Myocyte (in vitro differentiated cells): ENCODE measurements at regions not wholly inside any gene's neighbourhood (a gene's known extent, or its start where the extent isn't known, plus 50 kb on each side); places are given as distances from the start of the nearest gene placed in this dataset.

ENCODE experiments used
- DNase-seq: peaks from one replicate; pipeline ENCODE4 v3.0.0-alpha.2; 2012; ENCODE audit warnings: low read depth

DNA sequence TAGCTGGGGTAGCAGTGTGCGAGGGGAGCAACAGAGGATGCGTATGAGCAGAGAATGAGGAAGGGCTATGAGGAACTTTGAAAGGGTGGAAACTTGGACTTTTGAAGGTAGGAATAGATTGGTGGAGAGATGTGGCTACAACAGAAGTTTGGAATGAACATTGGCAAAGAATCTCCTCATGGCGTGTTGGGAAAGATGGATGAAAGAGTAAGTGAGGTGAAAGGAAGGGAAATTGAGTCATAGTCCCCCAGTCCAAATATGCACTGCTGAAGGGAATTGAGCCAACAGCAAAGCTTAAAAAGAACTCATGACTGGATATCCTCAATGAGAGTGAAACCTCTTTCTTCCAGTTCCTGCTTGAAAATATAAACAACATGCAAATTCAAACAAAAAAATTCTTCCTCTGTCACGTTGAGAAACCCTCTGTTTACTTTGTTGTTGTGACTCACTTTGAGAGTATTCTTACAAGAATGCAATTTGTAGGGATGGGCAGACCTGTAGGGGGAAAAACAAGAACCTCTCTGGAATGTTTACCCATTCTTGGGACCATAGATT lies 313.2 kb upstream of the KCNJ16 start:
- peak; percentile 54 for DNase-seq

DNA sequence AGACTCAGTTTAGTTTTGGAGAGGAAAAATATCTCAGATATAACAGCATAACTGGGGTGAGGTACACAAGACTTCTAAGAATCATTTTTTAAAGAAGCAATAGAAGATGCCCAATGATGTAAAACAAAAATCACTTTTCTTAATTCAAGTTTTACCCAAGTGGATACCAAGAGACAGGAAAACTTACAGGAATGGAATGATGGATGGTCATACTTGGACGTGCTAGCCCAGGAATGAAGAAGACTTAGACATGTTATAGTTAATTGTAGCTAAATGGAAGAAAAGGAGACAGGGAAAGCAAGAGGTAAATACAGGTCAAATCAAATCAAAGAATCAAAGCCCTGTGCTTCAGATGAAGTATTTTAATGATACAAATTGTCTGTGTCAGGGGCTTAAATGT lies 312.7 kb upstream of the KCNJ16 start:
- no peak for DNase-seq

GRCh38 chr17:69762766-69763165 lies 312.3 kb upstream of the KCNJ16 start:
- DNase-seq: no peak

DNA sequence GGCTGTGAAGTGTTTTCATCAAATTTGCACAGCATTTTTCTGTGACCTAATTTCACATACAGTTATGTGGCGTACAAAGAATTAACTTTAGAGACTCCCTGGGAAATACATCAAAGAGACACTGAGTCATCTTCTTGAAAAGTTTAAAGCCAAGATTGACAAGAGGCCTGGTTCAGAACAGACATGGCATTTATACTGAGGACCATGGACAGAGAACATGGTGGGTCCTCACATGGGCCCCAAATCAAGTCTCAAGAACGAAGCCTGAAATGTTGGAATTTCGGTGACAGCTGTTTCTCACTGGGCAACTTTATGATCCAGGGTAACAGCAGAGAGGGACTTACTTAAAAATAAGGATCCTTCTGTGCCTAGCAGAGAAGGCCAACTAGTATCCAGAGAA lies 311.5 kb upstream of the KCNJ16 start:
- peak; percentile 81 for DNase-seq

GRCh38 chr17:69764146-69764545 lies 310.9 kb upstream of the KCNJ16 start:
- no peak for DNase-seq

- DNase-seq: no peak
These were observed 306.0 kb upstream of the KCNJ16 start for GRCh38 chr17:69769050-69769449.

DNA sequence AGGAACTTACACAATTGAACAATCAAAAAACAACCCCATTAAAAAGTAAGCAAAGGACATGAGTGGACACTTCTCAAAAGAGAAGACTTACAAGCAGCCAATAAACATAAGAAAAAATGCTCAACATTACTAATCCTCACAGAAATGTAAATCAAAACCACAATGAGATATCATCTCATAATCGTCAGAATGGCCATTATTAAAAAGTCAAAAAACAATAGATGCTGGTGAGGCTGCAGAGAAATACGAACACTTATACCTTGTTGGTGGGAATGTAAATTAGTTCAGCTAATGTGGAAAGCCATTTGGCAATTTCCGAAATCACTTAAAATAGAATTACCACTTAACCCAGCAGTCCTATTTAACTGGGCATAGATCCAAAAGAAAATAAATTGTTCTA lies 301.9 kb upstream of the KCNJ16 start:
- DNase-seq: no peak

DNA sequence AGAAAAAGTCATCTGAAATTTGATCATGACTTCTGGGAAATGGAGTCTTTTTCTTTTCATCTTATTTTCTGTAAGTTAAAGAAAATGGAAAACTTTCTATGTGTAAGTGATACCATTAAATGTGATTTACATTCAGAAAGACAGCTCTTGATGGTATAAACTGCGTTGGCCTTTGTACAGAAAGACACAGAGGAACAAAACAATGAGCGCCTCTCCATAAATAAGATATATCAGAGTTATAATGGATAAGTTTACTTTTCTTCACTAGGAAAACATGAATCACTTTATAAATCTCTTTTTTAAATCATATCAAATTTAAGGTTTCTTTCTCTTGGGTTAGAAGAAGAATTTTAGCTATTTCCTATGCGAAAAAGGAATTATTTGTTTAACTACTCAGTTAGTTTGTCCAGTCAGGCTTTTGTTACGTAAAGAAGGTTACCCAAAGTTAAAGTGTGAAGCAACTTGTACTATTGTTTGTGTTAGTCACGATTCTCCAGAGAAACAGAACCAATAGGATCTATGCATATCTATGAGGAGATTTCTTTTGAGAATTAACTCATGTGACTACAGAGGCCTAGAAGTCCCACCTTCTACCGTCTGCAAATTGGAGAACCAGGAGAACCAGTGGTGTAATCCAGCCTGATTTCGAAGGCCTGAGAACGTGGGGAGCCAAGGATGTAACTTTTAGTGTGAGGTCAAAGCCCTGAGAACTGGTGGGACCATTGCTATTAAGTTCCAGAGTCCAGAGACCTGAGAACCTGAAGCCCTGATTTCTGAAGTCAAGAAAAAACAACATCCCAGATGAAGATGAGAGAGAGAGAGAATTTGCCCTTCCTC lies 295.4 kb upstream of the KCNJ16 start:
- DNase-seq: no peak

DNA sequence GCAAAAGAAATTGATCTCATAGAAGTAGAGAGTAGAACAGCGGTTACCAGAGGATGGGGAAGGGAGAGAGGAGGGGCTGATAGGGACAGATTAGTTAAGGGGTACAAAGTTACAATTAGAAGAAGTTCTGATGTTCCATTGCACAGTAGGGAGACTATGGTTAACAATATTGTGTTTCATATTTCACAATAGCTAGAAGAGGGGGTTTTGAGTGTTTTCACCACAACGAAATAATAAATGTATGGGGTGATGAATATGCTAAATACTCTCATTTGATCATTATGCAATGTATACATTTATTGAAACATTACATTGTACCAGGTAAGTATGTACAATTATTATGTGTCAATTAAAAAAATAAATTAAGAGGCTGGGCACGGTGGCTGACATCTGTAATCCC lies 291.2 kb upstream of the KCNJ16 start:
- no peak for DNase-seq

DNA sequence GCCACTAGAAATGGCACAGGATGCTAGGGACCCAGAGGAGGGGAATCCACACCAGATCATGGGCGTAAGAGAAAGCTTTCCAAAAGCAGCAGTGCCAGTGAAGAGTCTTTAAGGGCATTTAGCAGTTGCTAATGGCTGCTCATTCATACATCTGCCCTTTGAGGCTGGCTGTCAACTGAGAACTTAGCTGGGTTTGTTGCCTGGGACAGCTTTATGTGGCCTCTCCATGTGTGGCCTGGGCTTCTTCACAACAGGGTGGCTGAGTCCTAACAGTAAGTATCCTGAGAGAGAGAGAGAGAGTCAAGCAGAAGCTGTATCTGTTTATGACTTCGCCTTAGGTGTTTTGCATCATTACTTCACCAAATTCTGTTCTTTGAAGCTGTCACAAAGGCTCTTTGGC lies 286.1 kb upstream of the KCNJ16 start:
- DNase-seq: no peak

DNA sequence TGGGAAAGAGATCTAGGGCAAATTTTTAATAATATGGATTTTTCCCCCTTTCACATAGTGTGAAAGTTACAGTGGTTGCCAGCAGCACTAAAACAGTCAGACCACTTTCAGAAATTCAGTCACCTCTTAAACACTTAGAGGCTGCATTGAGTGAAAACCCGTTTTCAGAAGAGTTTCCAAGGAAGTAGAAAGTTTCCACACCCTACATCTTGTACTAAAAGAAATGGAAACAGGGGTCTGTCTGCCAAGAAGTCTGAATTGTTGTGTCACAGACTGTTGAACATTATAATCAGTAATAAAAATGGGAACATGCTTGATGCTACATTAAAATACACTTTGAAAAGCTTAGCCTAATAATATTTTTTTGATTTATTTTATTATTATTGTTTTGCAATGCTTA lies 278.9 kb upstream of the KCNJ16 start:
- no peak for DNase-seq

DNA sequence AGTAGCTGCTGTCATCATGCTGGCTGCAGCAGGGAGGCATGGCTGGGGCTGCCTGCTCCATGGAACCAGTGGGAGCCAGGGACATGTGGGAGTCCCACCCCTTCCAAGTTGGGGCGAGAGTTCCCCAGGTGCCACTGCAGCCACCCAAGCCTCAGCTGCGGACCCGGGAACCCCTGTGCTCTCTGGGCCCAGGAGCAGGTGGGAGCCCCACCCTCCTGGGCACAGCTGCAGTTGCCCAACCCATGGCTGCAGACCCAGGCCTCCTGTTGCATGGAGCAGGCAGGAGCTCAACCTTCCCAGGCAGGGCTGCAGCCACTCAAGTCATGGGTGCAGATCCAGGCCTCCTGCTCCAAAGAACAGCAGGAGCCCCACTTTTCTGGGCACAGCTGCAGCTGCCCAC lies 274.2 kb upstream of the KCNJ16 start:
- no peak for DNase-seq

- DNase-seq: no peak
These were observed 273.7 kb upstream of the KCNJ16 start for GRCh38 chr17:69801368-69801767.

DNA sequence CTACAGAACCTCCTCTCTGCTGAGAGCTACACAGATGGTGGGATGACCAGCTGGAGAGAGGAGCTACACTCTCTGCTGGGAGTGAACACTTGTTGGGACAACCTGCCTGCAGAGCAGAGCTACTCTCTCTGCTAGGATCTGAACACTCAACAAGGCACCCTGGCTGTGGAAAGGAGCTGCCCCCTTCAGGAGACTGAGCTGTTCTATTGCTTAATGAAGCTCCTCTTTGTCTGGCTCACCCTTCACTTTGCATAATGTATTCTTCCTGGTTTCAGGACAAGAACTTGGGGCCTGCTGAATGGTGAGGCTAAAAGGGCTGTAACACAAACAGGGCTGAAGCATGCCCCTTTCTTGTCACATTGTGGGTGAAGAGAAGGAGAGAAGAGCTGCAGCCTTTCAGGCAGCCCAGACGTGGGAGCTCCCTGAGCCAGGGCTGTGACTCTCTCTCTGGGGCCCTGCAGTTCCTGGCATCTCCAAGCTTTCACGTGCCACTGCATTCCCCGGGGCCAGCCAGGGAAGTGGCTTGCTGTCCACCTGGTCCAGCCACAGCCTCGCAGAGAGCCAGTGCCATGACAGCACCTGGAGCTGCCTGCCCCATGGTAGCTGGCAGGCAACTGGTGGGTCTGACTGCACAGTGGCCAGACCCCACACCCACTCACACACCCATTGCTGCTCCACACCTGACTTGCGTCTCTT lies 272.8 kb upstream of the KCNJ16 start:
- no peak for DNase-seq

- DNase-seq: peak; percentile 20
These were observed 265.7 kb upstream of the KCNJ16 start for GRCh38 chr17:69809331-69809730.

- no peak for DNase-seq
These were observed 264.6 kb upstream of the KCNJ16 start for GRCh38 chr17:69810326-69810965.

DNA sequence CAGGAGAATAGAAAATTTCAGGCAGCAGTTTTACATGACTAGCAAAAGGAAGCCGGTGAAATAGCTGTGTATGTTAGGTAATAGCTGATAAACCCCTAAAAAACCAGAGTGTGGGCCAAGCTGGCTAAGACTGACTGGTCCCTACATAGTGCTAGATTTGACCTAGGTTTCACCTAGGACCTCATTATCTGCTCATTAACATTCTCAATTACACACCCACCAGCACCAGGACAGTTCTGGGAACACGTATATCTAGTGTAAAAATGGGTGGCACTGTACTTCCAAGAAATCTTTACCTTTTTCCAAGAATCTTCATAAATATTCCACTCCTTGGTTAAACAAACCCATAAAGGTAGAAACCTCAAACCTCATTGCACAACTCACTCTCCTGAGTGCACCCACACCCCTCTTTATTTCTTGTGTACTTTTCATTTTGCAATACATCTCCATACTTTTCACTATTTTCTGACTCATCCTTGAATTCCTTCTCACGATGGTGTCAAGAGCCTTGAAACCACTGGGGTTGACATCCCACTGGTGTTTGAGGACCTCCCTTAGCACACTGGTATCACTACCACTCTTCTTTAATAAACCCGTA lies 262.7 kb upstream of the KCNJ16 start:
- no peak for DNase-seq

DNA sequence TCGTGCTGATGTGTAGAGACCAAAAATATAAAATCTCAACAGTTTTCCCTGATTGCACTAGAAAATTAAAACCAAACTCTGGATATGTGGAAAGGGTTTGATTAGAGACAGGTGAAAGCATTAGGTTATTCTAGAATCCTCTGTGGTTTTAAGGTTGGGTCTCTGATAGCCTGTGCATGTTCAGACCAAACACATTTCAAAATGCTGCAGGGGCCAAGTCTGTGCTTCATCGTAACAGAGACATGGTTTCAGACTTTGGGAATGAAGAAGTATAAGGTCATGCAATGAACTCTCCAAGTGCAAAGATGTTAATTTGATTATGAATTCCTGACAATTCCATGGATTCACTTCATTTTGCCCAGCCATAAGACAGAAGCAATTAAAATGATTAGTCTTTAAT lies 261.0 kb upstream of the KCNJ16 start:
- DNase-seq: no peak

- no peak for DNase-seq
These were observed 259.6 kb upstream of the KCNJ16 start for GRCh38 chr17:69815406-69815805.

DNA sequence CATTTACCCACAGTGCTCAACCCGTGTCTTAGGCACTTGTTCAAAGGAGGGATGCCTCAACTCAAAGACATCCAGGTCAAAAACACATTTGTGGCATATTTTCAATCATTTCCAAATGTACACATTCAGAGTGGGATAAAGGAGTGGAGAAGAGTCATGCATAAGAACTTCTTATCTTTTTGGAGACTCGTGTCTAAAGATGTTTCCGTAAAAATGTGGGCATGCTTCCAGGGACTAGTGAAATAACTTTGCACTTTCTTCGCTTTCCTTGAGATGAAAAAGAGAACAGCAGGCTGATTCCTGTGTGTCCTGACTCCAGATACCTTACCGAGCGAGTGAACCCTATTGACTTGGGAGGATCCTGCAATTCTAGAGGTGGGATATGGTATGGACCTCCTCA lies 256.6 kb upstream of the KCNJ16 start:
- no peak for DNase-seq

- peak; percentile 73 for DNase-seq
These were observed 255.5 kb upstream of the KCNJ16 start for GRCh38 chr17:69819316-69820087.
